ENCODE measurements at regions not wholly inside any gene's neighbourhood (a gene's known extent, or its start where the extent isn't known, plus 50 kb on each side); places are given as distances from the start of the nearest gene placed in this dataset.

DNA sequence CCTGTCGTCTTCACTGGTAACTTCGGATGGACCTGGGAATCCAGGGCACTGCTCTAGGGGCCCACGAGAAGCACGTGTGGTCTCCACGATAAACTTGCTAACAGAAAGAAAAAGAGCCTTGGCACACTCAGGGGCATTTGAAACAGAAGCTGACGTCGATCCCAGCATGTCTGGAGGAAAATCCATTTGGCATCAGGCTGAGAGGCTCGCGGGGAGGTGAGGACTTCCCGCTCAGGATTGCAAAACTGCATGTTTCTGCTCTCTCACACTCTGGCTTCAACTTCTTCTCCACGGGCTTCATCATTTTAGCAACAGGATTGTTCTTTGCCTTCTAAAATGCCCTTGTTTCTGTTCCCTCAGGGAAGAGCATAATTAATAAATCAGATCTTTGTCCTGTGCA is 181.7 kb upstream of the COPS8 start:
- Mint-ChIP-seq H3K9me3 (no peaks in the 10 kb centered on the region), H3K4me1 (ENCODE audit: low read depth) (no peaks in the 10 kb centered on the region), H3K27ac (no peak overlapping the region), H3K27me3 (ENCODE audit: insufficient read depth) (peaks cover 25% of the 10 kb centered on the region), H3K4me3 (no peak overlapping the region), H3K36me3 (ENCODE audit: low read depth) (no peaks in the 10 kb centered on the region)
- no peak for DNase-seq
- TF ChIP-seq, protein P1, sequence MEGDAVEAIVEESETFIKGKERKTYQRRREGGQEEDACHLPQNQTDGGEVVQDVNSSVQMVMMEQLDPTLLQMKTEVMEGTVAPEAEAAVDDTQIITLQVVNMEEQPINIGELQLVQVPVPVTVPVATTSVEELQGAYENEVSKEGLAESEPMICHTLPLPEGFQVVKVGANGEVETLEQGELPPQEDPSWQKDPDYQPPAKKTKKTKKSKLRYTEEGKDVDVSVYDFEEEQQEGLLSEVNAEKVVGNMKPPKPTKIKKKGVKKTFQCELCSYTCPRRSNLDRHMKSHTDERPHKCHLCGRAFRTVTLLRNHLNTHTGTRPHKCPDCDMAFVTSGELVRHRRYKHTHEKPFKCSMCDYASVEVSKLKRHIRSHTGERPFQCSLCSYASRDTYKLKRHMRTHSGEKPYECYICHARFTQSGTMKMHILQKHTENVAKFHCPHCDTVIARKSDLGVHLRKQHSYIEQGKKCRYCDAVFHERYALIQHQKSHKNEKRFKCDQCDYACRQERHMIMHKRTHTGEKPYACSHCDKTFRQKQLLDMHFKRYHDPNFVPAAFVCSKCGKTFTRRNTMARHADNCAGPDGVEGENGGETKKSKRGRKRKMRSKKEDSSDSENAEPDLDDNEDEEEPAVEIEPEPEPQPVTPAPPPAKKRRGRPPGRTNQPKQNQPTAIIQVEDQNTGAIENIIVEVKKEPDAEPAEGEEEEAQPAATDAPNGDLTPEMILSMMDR (IDR thresholded peaks at IDR 0.05): no peak

DNA sequence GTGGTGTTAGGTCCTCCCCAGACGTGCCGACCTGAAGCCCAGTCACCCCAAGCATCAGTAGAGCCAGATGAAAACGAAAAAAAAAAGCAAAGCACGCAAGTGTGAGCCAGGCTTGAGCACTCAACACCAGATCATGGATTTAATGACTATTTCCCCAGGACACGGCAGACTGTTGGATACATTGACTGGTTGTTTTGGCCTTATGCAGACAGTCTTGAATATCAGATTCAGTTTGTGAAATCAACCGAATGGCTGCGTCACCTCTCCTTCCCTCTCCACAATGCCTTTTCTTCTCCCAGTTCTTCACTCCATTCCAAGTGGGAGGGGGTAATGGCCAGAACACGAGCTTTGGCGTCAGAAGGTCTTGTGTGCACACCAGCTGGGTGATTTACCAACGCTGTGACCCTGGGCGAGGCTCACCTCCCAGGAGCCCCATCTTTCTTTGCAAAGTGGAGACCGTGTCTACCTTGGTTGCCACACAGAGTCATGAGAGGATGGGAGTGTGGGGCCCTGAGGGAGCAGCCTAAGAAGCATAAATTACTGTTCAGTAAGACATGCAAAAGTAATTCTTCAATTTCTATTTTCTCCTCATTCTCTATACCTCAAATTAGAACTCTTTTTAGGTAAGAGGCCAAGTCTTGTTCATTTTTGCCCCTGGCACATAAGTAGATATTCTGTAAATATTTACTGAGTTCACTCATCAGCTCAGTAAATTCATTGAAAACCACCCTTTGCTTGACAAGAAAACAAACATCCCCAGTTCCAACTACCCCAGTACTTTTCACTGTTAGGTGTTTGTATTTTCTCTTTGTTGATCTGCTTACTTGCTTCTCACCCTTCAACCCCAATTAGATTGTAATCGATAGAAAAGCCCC is 181.1 kb upstream of the COPS8 start:
- H3K36me3 Mint-ChIP-seq (ENCODE audit: low read depth): no peaks in the 10 kb centered on the region
- H3K9me3 Mint-ChIP-seq: no peaks in the 10 kb centered on the region
- no peaks in the 10 kb centered on the region for H3K4me1 Mint-ChIP-seq (ENCODE audit: low read depth)
- no peak overlapping the region for H3K27ac Mint-ChIP-seq
- peaks cover 26% of the 10 kb centered on the region for H3K27me3 Mint-ChIP-seq (ENCODE audit: insufficient read depth)
- TF ChIP-seq, protein P1 (IDR thresholded peaks at IDR 0.05): no peak
- DNase-seq: no peak
- H3K4me3 Mint-ChIP-seq: no peak overlapping the region

DNA sequence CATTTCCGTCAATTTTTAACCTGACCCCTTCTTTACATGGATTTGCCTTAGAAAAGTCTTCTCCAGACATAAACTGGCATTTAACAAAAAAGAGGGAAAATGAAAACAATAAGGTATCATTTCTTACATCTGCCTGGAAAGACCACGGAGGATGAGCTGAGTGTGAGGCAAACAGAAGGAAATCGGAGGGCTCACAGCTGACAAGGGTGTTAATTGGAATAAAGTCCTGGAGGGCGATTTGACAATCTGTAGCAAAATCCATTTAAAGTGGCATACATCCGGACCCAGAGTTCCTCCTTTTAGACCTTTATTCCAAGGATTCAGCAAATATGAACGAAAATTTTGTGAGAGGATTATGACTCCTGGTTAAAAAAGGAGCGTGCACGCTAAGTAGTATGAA is 179.7 kb upstream of the COPS8 start:
- DNase-seq: no peak
- H3K27me3 Mint-ChIP-seq (ENCODE audit: insufficient read depth): peaks cover 24% of the 10 kb centered on the region
- H3K9me3 Mint-ChIP-seq: no peaks in the 10 kb centered on the region
- H3K4me1 Mint-ChIP-seq (ENCODE audit: low read depth): no peaks in the 10 kb centered on the region
- H3K36me3 Mint-ChIP-seq (ENCODE audit: low read depth): no peaks in the 10 kb centered on the region
- H3K4me3 Mint-ChIP-seq: no peak overlapping the region
- no peak overlapping the region for H3K27ac Mint-ChIP-seq
- TF ChIP-seq, protein P1 (IDR thresholded peaks at IDR 0.05): no peak

DNA sequence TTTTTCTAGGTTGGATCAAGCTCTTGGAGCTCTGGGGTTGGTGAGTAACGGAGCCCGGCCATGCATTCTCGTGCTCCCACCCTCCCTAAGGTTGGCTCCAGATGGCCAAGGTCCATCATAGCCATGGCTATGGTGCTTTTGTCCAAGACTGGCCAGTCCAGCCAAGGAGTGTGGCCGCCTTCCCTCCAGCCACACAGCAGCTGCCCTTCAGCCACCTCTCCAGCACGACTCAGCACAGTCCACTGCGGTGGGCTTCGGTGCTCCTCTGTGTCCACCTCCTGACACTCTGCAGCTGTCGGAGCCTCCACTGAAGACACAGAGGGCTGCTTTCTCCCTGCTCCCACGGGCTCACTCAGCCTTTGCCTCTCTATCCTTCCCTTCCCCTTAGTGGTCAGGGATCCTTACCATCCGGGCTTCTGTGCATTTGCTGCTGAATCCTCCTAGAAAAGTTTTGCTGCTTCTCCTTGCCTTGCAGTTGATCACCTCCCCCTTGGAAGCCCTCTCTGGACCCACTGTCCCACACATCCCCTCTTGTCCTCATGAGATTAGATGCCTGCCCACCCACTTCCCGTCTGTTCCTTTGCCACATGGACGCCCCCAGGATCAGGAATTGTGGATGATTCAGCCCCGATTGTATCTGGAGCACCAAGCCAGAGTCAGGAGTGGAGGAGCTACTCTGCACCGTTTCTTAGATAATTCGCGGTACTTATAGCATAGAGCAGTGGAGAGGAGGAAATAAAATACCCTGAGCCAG is 177.1 kb upstream of the COPS8 start:
- TF ChIP-seq, protein P1 (IDR thresholded peaks at IDR 0.05): no peak

DNA sequence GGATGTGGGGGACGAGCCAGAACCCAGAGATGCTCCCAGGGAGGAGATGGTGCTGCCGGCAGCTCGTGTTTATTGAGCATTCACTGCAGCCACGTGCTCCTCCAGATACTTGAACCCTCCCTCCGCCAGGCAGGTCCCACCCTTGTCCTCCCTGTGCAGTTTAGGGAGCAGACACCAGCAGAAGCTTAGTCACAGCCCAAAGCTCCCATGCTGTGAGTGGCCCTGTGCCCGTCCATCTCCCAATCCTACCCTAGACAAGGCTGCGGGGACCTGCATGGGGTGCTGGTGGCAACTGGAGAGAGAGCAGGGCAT is 176.5 kb upstream of the COPS8 start:
- Mint-ChIP-seq H3K36me3 (ENCODE audit: low read depth) (no peaks in the 10 kb centered on the region), H3K27me3 (ENCODE audit: insufficient read depth) (peaks cover 27% of the 10 kb centered on the region), H3K4me1 (ENCODE audit: low read depth) (no peaks in the 10 kb centered on the region), H3K27ac (no peak overlapping the region), H3K9me3 (no peaks in the 10 kb centered on the region), H3K4me3 (no peak overlapping the region)
- TF ChIP-seq, protein P1 (IDR thresholded peaks at IDR 0.05): no peak
- DNase-seq: no peak

More for the DNA sequence above, 177.1 kb upstream of the COPS8 start:
- no peaks in the 10 kb centered on the region for H3K9me3 Mint-ChIP-seq
- H3K27ac Mint-ChIP-seq: no peak overlapping the region
- H3K4me3 Mint-ChIP-seq: no peak overlapping the region
- H3K27me3 Mint-ChIP-seq (ENCODE audit: insufficient read depth): peaks cover 31% of the 10 kb centered on the region
- H3K4me1 Mint-ChIP-seq (ENCODE audit: low read depth): no peaks in the 10 kb centered on the region
- H3K36me3 Mint-ChIP-seq (ENCODE audit: low read depth): no peaks in the 10 kb centered on the region
- DNase-seq: no peak

Measured in HFFc6 (cell line).